Ovary (tissue), 7 donors: ENCODE measurements at regions not wholly inside any gene's neighbourhood (a gene's known extent, or its start where the extent isn't known, plus 50 kb on each side); places are given as distances from the start of the nearest gene placed in this dataset.

Source experiments
- DNase-seq, 5 donors: peaks; one replicate each; pipeline ENCODE4 v3.0.0-alpha.2; 2019 to 2020
- H3K27ac ChIP-seq, 2 donors: fragments of 200-600 bp; one replicate each; pipeline versions ENCODE4 v1.5.1 to v1.8.0; 2019 to 2022
- H3K27me3 ChIP-seq: fragments of 200-600 bp; one replicate; pipeline ENCODE4 v1.8.0; 2022
- H3K36me3 ChIP-seq: fragments of 200-600 bp; sonication (generic); one replicate; pipeline ENCODE4 v1.5.1; 2019
- H3K4me1 ChIP-seq: one replicate; pipeline ENCODE4 v1.8.1; 2013; ENCODE audit warnings: mild to moderate bottlenecking, moderate library complexity; ENCODE audit not compliant: insufficient read depth
- H3K4me3 ChIP-seq: fragments of 200-600 bp; sonication (generic); one replicate; pipeline ENCODE4 v1.5.1; 2017
- H3K9me3 ChIP-seq, 2 donors: fragments of 200-600 bp in 1 of 2; sonication (generic) in 1 of 2; one replicate each; pipeline versions ENCODE4 v1.5.1 to v1.8.1; 2013 to 2019; ENCODE audit warnings: mild to moderate bottlenecking in 1 of 2, moderate library complexity in 1 of 2
- CTCF ChIP-seq, 3 donors: fragments of 450-650 bp in 2 of 3; fragments of 200-600 bp in 1 of 3; IDR thresholded peaks; one replicate each; pipeline versions ENCODE4 v1.5.1 to v1.8.0; 2016 to 2022; ENCODE audit warnings: antibody characterized with exemption in 3 of 3, mild to moderate bottlenecking in 1 of 3
- EP300 ChIP-seq: sonication (generic); formaldehyde crosslinking; IDR thresholded peaks from one replicate; pipeline ENCODE4 v1.6.1; 2017; ENCODE audit warnings: antibody characterized with exemption
- POLR2A ChIP-seq: fragments of 450-650 bp; IDR thresholded peaks from one replicate; pipeline ENCODE4 v1.6.1; 2017; ENCODE audit warnings: antibody characterized with exemption, mild to moderate bottlenecking, moderate library complexity
- whole genome bisulfite sequencing, 3 donors: extraction: QIAGEN DNeasy Blood & Tissue Kit in 1 of 3; methylation state at CpG; one replicate each; pipeline versions ENCODE4 v1.1.5 to v1.1.7; 2013 to 2017; 5-methylcytosine and 5-hydroxymethylcytosine counted together
- intact Hi-C, 4 donors: fragments of 100-400 bp; cut with DNase I; formaldehyde crosslinking; loops; one replicate each; pipeline versions ENCODE4 v1.11.0 to v1.15.1; 2022 to 2023
- donor health status: DM: no; HTN: no; CAD: no; lungs with moderate emphysema.
- donor health status: DM: no; HTN: no; CAD: no.
- donor health status: Bipolar disorder and iron deficiency.
- donor health status: DM: no; HTN: no; CAD: no.
- donor health status: DM: yes; HTN: yes; CAD: no.

- WGBS, 3 donors = 82 to 86% (median 86%) methylated on average over 3 of the region's 3 CpGs
- Histone ChIP-seq H3K4me3 (no peak overlapping the region), H3K4me1 (no peaks in the 10 kb centered on the region), H3K27me3 (no peaks in the 10 kb centered on the region), H3K36me3 (no peaks in the 10 kb centered on the region), H3K9me3 (no peaks in the 10 kb centered on the region), H3K27ac (no peak overlapping the region)
- TF ChIP-seq EP300 (no peak), POLR2A (no peak), CTCF (IDR thresholded peaks at IDR 0.05) (no peak)
- DNase-seq = no peak
- intact Hi-C loops = no loop called here
These were observed 192.0 kb downstream of the HNRNPD start for GRCh38 chr4:82181789-82182188.

- H3K9me3 ChIP-seq = no peaks in the 10 kb centered on the region
- H3K4me1 ChIP-seq = no peaks in the 10 kb centered on the region
- H3K27ac ChIP-seq = no peak overlapping the region
- no peak overlapping the region for H3K4me3 ChIP-seq
- no peaks in the 10 kb centered on the region for H3K36me3 ChIP-seq
- no peak for DNase-seq
- no peak for TF ChIP-seq POLR2A
- TF ChIP-seq EP300 = no peak
- TF ChIP-seq CTCF (IDR thresholded peaks at IDR 0.05) = no peak
- H3K27me3 ChIP-seq = no peaks in the 10 kb centered on the region
- intact Hi-C loops = no loop called here
- WGBS, 3 donors = 84 to 92% (median 88%) methylated on average over 1 of the region's 1 CpG
These were observed 201.6 kb downstream of the HNRNPD start for GRCh38 chr4:82172186-82172585.

- Histone ChIP-seq H3K36me3 (no peaks in the 10 kb centered on the region), H3K4me3 (no peak overlapping the region), H3K27ac (no peak overlapping the region), H3K9me3 (no peaks in the 10 kb centered on the region), H3K27me3 (no peaks in the 10 kb centered on the region), H3K4me1 (no peaks in the 10 kb centered on the region)
- WGBS, 3 donors = 62 to 85% (median 68%) methylated on average over 1 of the region's 1 CpG
- TF ChIP-seq CTCF (IDR thresholded peaks at IDR 0.05) (no peak), POLR2A (no peak), EP300 (no peak)
- intact Hi-C loops = no loop called here
- DNase-seq = no peak
These were observed 202.1 kb downstream of the HNRNPD start for GRCh38 chr4:82171531-82172155.

GRCh38 chr4:82149750-82150149 is 224.0 kb downstream of the HNRNPD start:
- Histone ChIP-seq H3K9me3 (no peaks in the 10 kb centered on the region), H3K27me3 (no peaks in the 10 kb centered on the region), H3K27ac (no peak overlapping the region), H3K4me1 (no peaks in the 10 kb centered on the region), H3K4me3 (no peak overlapping the region), H3K36me3 (no peaks in the 10 kb centered on the region)
- no peak for DNase-seq
- intact Hi-C loops = no loop called here
- no peak for TF ChIP-seq POLR2A
- no peak for TF ChIP-seq EP300
- no peak for TF ChIP-seq CTCF (IDR thresholded peaks at IDR 0.05)
